HG02623 (cell line): ENCODE measurements at regions not wholly inside any gene's neighbourhood (a gene's known extent, or its start where the extent isn't known, plus 50 kb on each side); places are given as distances from the start of the nearest gene placed in this dataset.
A peak's percentile ranks its signal among the peaks of the same experiment; 100 is the strongest.
"Not testable (repeated sequence)": the region's sequence is repeated elsewhere in the genome, so short reads cannot be mapped to it uniquely, and the experiment has no call there.

ENCODE experiments used
- ATAC-seq: cut with Tn5 transposase; IDR thresholded peaks from one replicate; pipeline ENCODE4 v1.9.1; 2021; ENCODE audit warnings: moderate library complexity; ENCODE audit not compliant: unreplicated experiment

- ATAC-seq: no peak
Measured at GRCh38 chr10:22875581-22875980, 52.3 kb upstream of the ARMC3 start.

- no peak for ATAC-seq
Measured at GRCh38 chr10:22874189-22874854, 53.5 kb upstream of the ARMC3 start.

- ATAC-seq: peak; percentile 86
Measured at GRCh38 chr10:22856444-22857074, 71.3 kb upstream of the ARMC3 start.

- no peak for ATAC-seq
Measured at GRCh38 chr10:22854935-22855421, 72.9 kb upstream of the ARMC3 start.

- no peak for ATAC-seq
Measured at GRCh38 chr10:22853906-22854447, 73.9 kb upstream of the ARMC3 start.

GRCh38 chr10:22852712-22853353, 75.0 kb upstream of the ARMC3 start:
- ATAC-seq: no peak

GRCh38 chr10:22851865-22852239, 76.0 kb upstream of the ARMC3 start:
- ATAC-seq: no peak

GRCh38 chr10:22850541-22850940, 77.3 kb upstream of the ARMC3 start:
- no peak for ATAC-seq

GRCh38 chr10:22849077-22849805, 78.6 kb upstream of the ARMC3 start:
- ATAC-seq: no peak

GRCh38 chr10:22848509-22848908, 79.3 kb upstream of the ARMC3 start:
- no peak for ATAC-seq

- no peak for ATAC-seq
Measured at GRCh38 chr10:22846294-22846693, 81.6 kb upstream of the ARMC3 start.

GRCh38 chr10:22839639-22840038, 88.2 kb upstream of the ARMC3 start:
- ATAC-seq: no peak

- no peak for ATAC-seq
Measured at GRCh38 chr10:22837771-22838170, 90.1 kb upstream of the ARMC3 start.

GRCh38 chr10:22837351-22837750, 90.5 kb upstream of the ARMC3 start:
- no peak for ATAC-seq

- ATAC-seq: no peak
Measured at GRCh38 chr10:22834471-22834870, 93.4 kb upstream of the ARMC3 start.

GRCh38 chr10:22833781-22834180, 94.1 kb upstream of the ARMC3 start:
- no peak for ATAC-seq

- no peak for ATAC-seq
Measured at GRCh38 chr10:22833353-22833752, 94.5 kb upstream of the ARMC3 start.

GRCh38 chr10:22832851-22833250, 95.0 kb upstream of the ARMC3 start:
- no peak for ATAC-seq

GRCh38 chr10:22832066-22832602, 95.7 kb upstream of the ARMC3 start:
- ATAC-seq: no peak

- ATAC-seq: no peak
Measured at GRCh38 chr10:22831586-22831985, 96.3 kb upstream of the ARMC3 start.

- not testable (repeated sequence) for ATAC-seq
Measured at GRCh38 chr10:22828712-22829111, 99.1 kb upstream of the ARMC3 start.
